PC-9 (cell line): ENCODE measurements at regions not wholly inside any gene's neighbourhood (a gene's known extent, or its start where the extent isn't known, plus 50 kb on each side); places are given as distances from the start of the nearest gene placed in this dataset.

Source experiments
- BruUV-seq: library from RNA; stranded (reverse); fragments of 400-500 nt; replicated peaks from 2 replicates; lab custom pipeline; 2021; lab: Mats Ljungman, UMichigan
- CTCF ChIA-PET: fragments of 300-600 bp; sonication (Branson Sonifier 250); formaldehyde crosslinking; loops from one replicate; lab custom pipeline; 2022; ENCODE audit warnings: antibody characterized with exemption; lab: Charles Lee
- POLR2A ChIA-PET: fragments of 300-600 bp; sonication (Branson Sonifier 250); formaldehyde crosslinking; loops from one replicate; lab custom pipeline; 2022; ENCODE audit warnings: antibody characterized with exemption; ENCODE audit not compliant: unreplicated experiment; lab: Charles Lee
- DNase-seq, 2 experiments: peaks; one replicate each; pipeline versions ENCODE4 v3.0.0 to v3.0.0-alpha.2; 2015 to 2022; ENCODE audit warnings: mixed read lengths in 1 of 2
- H2AFZ ChIP-seq: fragments of 200-600 bp; sonication (generic); 2 replicates; pipeline ENCODE4 v1.8.1; 2017; ENCODE audit warnings: antibody characterized with exemption
- H3F3A ChIP-seq: fragments of 200-600 bp; sonication (generic); 2 replicates; pipeline ENCODE4 v1.8.1; 2017; ENCODE audit warnings: antibody characterized with exemption, mild to moderate bottlenecking, low read depth; ENCODE audit not compliant: insufficient read depth
- H3K27ac ChIP-seq: fragments of 200-600 bp; sonication (generic); 2 replicates; pipeline ENCODE4 v1.6.1; 2016; ENCODE audit warnings: mixed run types
- H3K27me3 ChIP-seq: fragments of 200-600 bp; sonication (generic); 2 replicates; pipeline ENCODE4 v1.6.1; 2016; ENCODE audit warnings: low read depth, mixed run types; ENCODE audit not compliant: insufficient read depth
- H3K36me3 ChIP-seq: fragments of 200-600 bp; sonication (generic); 2 replicates; pipeline ENCODE4 v1.6.1; 2016; ENCODE audit warnings: low read depth, mixed run types
- H3K4me1 ChIP-seq: fragments of 200-600 bp; sonication (generic); replicated peaks from 2 replicates; pipeline ENCODE4 v1.6.1; 2016; ENCODE audit warnings: mixed run types; ENCODE audit not compliant: insufficient read depth
- H3K4me2 ChIP-seq: fragments of 200-600 bp; sonication (generic); 2 replicates; pipeline ENCODE4 v1.6.1; 2017; ENCODE audit warnings: mixed run types
- H3K4me3 ChIP-seq: fragments of 200-600 bp; sonication (generic); 2 replicates; pipeline ENCODE4 v1.6.1; 2016; ENCODE audit warnings: mixed run types
- H3K79me2 ChIP-seq: fragments of 200-600 bp; sonication (generic); 2 replicates; pipeline ENCODE4 v1.6.1; 2017; ENCODE audit warnings: low read depth, mixed run types
- H3K9me2 ChIP-seq: fragments of 200-600 bp; sonication (generic); 2 replicates; pipeline ENCODE4 v1.8.1; 2017; ENCODE audit warnings: mild to moderate bottlenecking; ENCODE audit not compliant: insufficient read depth
- H3K9me3 ChIP-seq: fragments of 200-600 bp; sonication (generic); 2 replicates; pipeline ENCODE4 v1.8.1; 2016; ENCODE audit warnings: low read depth; ENCODE audit not compliant: insufficient read depth
- H4K20me1 ChIP-seq: fragments of 200-600 bp; sonication (generic); 2 replicates; pipeline ENCODE4 v1.8.1; 2017; ENCODE audit not compliant: insufficient read depth
- CTCF ChIP-seq: fragments of 200-600 bp; sonication (generic); conservative IDR thresholded peaks from 2 replicates; pipeline ENCODE4 v1.6.1; 2017; ENCODE audit warnings: mixed run types, antibody characterized with exemption, mild to moderate bottlenecking, moderate library complexity
- EZH2 ChIP-seq: fragments of 200-600 bp; sonication (generic); IDR thresholded peaks from 2 replicates; pipeline ENCODE4 v1.8.0; 2017; ENCODE audit warnings: antibody characterized with exemption, low read depth
- intact Hi-C: fragments of 100-400 bp; cut with micrococcal nuclease; formaldehyde crosslinking; loops from one replicate; pipeline ENCODE4 v1.10.0; 2022; ENCODE audit not compliant: unreplicated experiment

DNA sequence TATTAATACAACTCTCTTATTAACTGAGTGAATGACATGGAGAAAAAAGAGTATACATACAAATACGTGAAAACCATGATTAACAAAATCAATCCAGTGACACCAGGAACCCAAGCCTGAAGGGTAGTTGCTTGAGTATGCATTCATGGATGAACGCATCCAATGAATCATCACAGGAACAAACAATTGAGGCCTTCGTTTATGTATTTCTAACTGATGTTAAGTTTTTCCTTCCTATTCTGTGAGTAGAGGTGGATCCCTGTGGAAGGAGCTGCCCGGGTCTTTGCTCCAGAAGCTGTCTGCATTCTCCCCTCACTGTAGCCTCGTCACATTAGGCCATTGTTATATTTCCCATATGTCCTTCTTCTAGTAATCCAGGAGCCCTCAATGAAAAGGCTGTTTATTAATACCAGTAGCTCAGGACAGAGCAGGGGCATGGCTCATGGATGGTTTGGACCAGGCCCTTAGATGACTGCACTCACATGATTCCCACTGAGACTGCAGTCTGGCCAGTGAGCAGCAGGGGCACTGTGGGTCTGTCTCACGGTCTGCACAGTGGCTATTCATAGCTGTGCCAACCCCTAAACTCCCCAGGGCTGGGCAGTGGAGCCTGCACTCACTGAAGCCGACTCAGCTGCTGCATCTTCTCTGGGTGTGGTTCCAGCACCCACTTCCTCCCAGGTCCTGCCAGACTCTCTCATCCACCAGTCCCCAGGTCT is 128.1 kb upstream of the TOP3B start:
- 0 out of 2 replicates have a peak, but pooled peaks cover 5% of the 10 kb centered on the region for H3K27me3 ChIP-seq
- no peaks in the 10 kb centered on the region for H3K36me3 ChIP-seq
- no peak overlapping the region for H3K4me3 ChIP-seq
- no peak overlapping the region for H3K4me2 ChIP-seq
- H3K79me2 ChIP-seq, result no peaks in the 10 kb centered on the region
- H3K27ac ChIP-seq, result no peak overlapping the region
- H4K20me1 ChIP-seq, result no peaks in the 10 kb centered on the region
- intact Hi-C loops, result no loop called here
- H3K9me3 ChIP-seq, result no peaks in the 10 kb centered on the region
- ChIA-PET CTCF (interaction anchor here (0.6 kb wide), 1 partner anchor 34 kb away, joined by 9 read pairs; no protein-coding TSS in a partner anchor), POLR2A (interaction anchor here (0.6 to 0.7 kb wide), 2 partner anchors 26 to 479 kb away, joined by 7 to 9 read pairs; no protein-coding TSS in a partner anchor)
- no peaks in the 10 kb centered on the region for H3K9me2 ChIP-seq
- DNase-seq, result peak in 1 of 2 experiments; percentile 27
- TF ChIP-seq CTCF (peak; percentile 45; the same call in 1 of the 2 replicates), EZH2 (no peak)
- no peaks in the 10 kb centered on the region for H3K4me1 ChIP-seq
- H2AFZ ChIP-seq, result no peak overlapping the region
- BruUV-seq, result no TSS peak
- no peaks in the 10 kb centered on the region for H3F3A ChIP-seq

DNA sequence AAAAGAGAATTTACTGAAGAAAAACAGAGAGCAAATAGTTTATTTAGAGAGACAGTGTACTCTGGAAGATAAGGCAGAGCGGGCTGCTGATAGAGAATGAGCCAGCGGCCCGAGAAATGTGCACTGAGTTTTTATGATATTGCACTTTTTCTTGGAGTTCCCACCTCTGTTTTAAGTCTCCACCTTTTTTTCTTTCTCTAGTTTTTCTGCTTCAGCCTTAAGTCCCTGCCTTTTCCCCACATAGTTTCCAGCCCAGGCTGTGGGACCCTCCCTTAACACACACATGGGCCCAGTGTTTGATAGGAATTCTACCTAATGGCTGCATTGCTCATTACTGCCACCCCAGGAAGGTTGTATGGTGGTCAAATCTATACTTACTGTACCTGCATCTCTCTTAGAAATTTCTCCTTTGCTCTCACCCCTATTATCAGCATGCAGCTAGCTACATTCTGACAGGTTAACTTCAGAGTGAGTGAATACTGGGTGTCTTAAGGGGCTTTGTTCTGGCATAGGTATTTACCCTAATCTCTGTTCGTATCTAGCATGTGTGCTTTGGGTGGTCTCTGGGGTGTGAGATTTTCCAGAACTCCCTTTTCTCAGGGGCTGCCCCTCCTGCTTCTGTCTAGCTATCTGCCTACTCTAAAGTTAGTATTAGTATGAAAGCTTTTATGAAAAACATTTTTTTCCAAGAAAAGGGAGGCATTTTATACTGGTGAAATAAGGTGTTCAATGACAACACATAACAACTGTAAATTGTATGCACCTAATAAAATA is 127.3 kb upstream of the TOP3B start:
- no peaks in the 10 kb centered on the region for H4K20me1 ChIP-seq
- H3K9me2 ChIP-seq, result no peaks in the 10 kb centered on the region
- no peaks in the 10 kb centered on the region for H3K4me1 ChIP-seq
- no peak overlapping the region for H3K4me3 ChIP-seq
- peaks cover 13% of the 10 kb centered on the region; the same call in 1 of the 2 replicates for H3K27me3 ChIP-seq
- no peaks in the 10 kb centered on the region for H3K79me2 ChIP-seq
- intact Hi-C loops, result no loop called here
- H3K9me3 ChIP-seq, result no peaks in the 10 kb centered on the region
- ChIA-PET POLR2A (interaction anchor here (0.6 kb wide), 1 partner anchor 93 kb away, joined by 10 read pairs; no protein-coding TSS in a partner anchor), CTCF (interaction anchor here (0.6 kb wide), 1 partner anchor 35 kb away, joined by 9 read pairs; no protein-coding TSS in a partner anchor)
- BruUV-seq, result no TSS peak
- H3K4me2 ChIP-seq, result no peak overlapping the region
- TF ChIP-seq CTCF (no peak), EZH2 (no peak)
- H3F3A ChIP-seq, result no peaks in the 10 kb centered on the region
- no peak overlapping the region for H2AFZ ChIP-seq
- H3K36me3 ChIP-seq, result no peaks in the 10 kb centered on the region
- no peak overlapping the region for H3K27ac ChIP-seq
- no peak for DNase-seq

- intact Hi-C loops, result no loop called here
- no TSS peak for BruUV-seq
- no peak overlapping the region for H2AFZ ChIP-seq
- no peaks in the 10 kb centered on the region for H4K20me1 ChIP-seq
- no peak overlapping the region for H3K4me2 ChIP-seq
- no peaks in the 10 kb centered on the region for H3K9me3 ChIP-seq
- no peaks in the 10 kb centered on the region for H3F3A ChIP-seq
- H3K9me2 ChIP-seq, result no peaks in the 10 kb centered on the region
- ChIA-PET CTCF (no interaction called here), POLR2A (no interaction called here)
- H3K27ac ChIP-seq, result no peak overlapping the region
- no peaks in the 10 kb centered on the region for H3K4me1 ChIP-seq
- no peak for DNase-seq
- TF ChIP-seq CTCF, result no peak
- TF ChIP-seq EZH2, result no peak
- H3K36me3 ChIP-seq, result no peaks in the 10 kb centered on the region
- H3K79me2 ChIP-seq, result no peaks in the 10 kb centered on the region
- peaks cover 40% of the 10 kb centered on the region for H3K27me3 ChIP-seq
- H3K4me3 ChIP-seq, result no peak overlapping the region
Observed at GRCh38 chr22:22106855-22107254, 124.3 kb upstream of the TOP3B start.
